Mesothelial cell of epicardium (in vitro differentiated cells): ENCODE measurements at regions not wholly inside any gene's neighbourhood (a gene's known extent, or its start where the extent isn't known, plus 50 kb on each side); places are given as distances from the start of the nearest gene placed in this dataset.

Source experiments
- DNase-seq, 2 experiments: peaks; one replicate each; pipeline ENCODE4 v3.0.0; 2021; ENCODE audit warnings: low spot score in 2 of 2; ENCODE audit not compliant: unreplicated experiment in 2 of 2
- H3K27ac Mint-ChIP-seq: 2 replicates; pipeline ENCODE4 v1.8.0; 2021; ENCODE audit warnings: mixed read lengths
- H3K27me3 Mint-ChIP-seq: 2 replicates; pipeline ENCODE4 v1.8.0; 2021; ENCODE audit warnings: low read depth, mixed read lengths
- H3K36me3 Mint-ChIP-seq: 2 replicates; pipeline ENCODE4 v1.8.0; 2021; ENCODE audit warnings: mixed read lengths
- H3K4me1 Mint-ChIP-seq: 2 replicates; pipeline ENCODE4 v1.8.0; 2021; ENCODE audit warnings: mixed read lengths
- H3K4me3 Mint-ChIP-seq: 2 replicates; pipeline ENCODE4 v1.8.0; 2021; ENCODE audit warnings: mild to moderate bottlenecking, moderate library complexity, mixed read lengths
- H3K9me3 Mint-ChIP-seq: 2 replicates; pipeline ENCODE4 v1.8.0; 2021; ENCODE audit warnings: mixed read lengths
- TF ChIP-seq, protein P1 (sequence below): fragments of 200-600 bp; sonication (generic); IDR thresholded peaks from one replicate; pipeline ENCODE4 v1.5.0; 2021; ENCODE audit warnings: antibody characterized with exemption; ENCODE audit not compliant: unreplicated experiment

DNA sequence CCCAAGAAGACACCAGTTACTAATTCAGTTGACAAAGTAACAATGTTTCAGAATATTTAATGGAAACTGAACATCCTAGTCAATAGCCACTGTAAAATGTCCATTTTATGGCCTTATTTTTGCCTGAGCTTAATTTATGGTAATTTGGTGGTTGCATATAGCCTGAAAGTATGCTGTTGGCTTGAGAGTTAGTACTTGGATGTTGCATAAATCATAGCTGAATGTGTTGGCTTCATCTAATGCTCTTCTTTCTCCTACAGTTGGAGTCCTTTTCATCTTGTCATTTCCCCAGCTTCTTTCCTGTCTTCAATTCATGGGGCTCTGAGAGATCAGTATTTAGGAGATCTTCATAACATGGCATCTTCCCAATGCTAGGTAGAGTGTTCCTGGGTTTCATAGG lies 164.6 kb downstream of the MAT2B start:
- H3K36me3 Mint-ChIP-seq: peaks cover 2% of the 10 kb centered on the region
- peaks cover 11% of the 10 kb centered on the region for H3K9me3 Mint-ChIP-seq
- no peak for DNase-seq
- H3K27me3 Mint-ChIP-seq: no peaks in the 10 kb centered on the region
- no peaks in the 10 kb centered on the region for H3K4me1 Mint-ChIP-seq
- no peak overlapping the region for H3K27ac Mint-ChIP-seq
- TF ChIP-seq, protein P1, sequence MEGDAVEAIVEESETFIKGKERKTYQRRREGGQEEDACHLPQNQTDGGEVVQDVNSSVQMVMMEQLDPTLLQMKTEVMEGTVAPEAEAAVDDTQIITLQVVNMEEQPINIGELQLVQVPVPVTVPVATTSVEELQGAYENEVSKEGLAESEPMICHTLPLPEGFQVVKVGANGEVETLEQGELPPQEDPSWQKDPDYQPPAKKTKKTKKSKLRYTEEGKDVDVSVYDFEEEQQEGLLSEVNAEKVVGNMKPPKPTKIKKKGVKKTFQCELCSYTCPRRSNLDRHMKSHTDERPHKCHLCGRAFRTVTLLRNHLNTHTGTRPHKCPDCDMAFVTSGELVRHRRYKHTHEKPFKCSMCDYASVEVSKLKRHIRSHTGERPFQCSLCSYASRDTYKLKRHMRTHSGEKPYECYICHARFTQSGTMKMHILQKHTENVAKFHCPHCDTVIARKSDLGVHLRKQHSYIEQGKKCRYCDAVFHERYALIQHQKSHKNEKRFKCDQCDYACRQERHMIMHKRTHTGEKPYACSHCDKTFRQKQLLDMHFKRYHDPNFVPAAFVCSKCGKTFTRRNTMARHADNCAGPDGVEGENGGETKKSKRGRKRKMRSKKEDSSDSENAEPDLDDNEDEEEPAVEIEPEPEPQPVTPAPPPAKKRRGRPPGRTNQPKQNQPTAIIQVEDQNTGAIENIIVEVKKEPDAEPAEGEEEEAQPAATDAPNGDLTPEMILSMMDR: no peak
- H3K4me3 Mint-ChIP-seq: no peak overlapping the region

GRCh38 chr5:163677092-163677491 lies 171.7 kb downstream of the MAT2B start:
- DNase-seq: no peak
- H3K4me3 Mint-ChIP-seq: no peak overlapping the region
- no peak overlapping the region for H3K27ac Mint-ChIP-seq
- peaks cover 2% of the 10 kb centered on the region for H3K36me3 Mint-ChIP-seq
- TF ChIP-seq, protein P1: no peak
- H3K4me1 Mint-ChIP-seq: no peaks in the 10 kb centered on the region
- peaks cover 11% of the 10 kb centered on the region for H3K9me3 Mint-ChIP-seq
- no peaks in the 10 kb centered on the region for H3K27me3 Mint-ChIP-seq

- no peak overlapping the region for H3K4me3 Mint-ChIP-seq
Observed at GRCh38 chr5:163682234-163682633, 176.8 kb downstream of the MAT2B start.

GRCh38 chr5:163687414-163687813 lies 182.0 kb downstream of the MAT2B start:
- Mint-ChIP-seq H3K36me3 (no peaks in the 10 kb centered on the region), H3K9me3 (peaks cover 6% of the 10 kb centered on the region), H3K4me3 (no peak overlapping the region), H3K27me3 (no peaks in the 10 kb centered on the region), H3K27ac (no peak overlapping the region), H3K4me1 (peaks cover 11% of the 10 kb centered on the region)
- TF ChIP-seq, protein P1: no peak
- DNase-seq: no peak

More at GRCh38 chr5:163682234-163682633, 176.8 kb downstream of the MAT2B start:
- no peaks in the 10 kb centered on the region for H3K27me3 Mint-ChIP-seq
- H3K4me1 Mint-ChIP-seq: peaks cover 5% of the 10 kb centered on the region
- DNase-seq: no peak
- no peak overlapping the region for H3K27ac Mint-ChIP-seq
- peaks cover 6% of the 10 kb centered on the region for H3K9me3 Mint-ChIP-seq
- no peaks in the 10 kb centered on the region for H3K36me3 Mint-ChIP-seq
- TF ChIP-seq, protein P1: no peak

- Mint-ChIP-seq H3K4me1 (peaks cover 23% of the 10 kb centered on the region), H3K36me3 (no peaks in the 10 kb centered on the region), H3K27me3 (peaks cover 2% of the 10 kb centered on the region), H3K4me3 (no peak overlapping the region), H3K27ac (no peak overlapping the region), H3K9me3 (no peaks in the 10 kb centered on the region)
- TF ChIP-seq, protein P1: no peak
- DNase-seq: no peak
Observed at GRCh38 chr5:163692091-163692490, 186.7 kb downstream of the MAT2B start.

DNA sequence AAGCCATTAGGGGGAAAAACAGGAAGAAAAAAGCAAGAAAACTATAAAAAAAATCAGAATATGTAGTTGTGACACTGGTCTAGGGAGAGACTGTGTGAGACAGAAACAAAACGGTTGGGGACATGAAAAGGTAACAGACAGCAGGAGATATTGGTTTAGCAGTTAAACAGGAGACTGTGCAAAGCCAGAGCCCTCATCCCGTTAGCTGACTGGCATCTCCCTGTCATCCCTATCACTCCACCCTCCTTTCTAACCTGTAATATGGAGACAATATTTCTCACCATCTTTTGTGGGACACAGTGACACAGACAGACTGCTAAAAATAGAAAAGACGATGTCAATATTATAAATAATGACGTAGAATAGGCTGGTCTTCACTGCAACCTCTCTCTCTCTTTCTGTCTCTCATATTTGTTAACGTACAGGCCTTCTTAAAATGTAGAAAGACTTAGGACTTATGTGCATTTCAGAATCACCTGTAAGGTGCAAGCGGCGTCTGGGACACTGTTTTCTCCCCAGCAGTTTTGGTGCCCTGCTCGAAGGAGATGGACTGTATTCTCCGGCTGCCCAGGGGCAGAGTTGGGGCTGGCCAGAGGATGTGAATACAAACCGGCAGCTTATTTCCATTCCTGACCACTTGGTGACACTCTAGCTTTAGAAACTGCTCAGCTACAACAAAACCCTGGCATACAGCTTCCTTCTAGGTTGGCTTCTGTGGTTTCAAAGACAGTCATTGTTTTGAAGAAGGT lies 190.6 kb downstream of the MAT2B start:
- TF ChIP-seq, protein P1: no peak
- peak in 1 of 2 experiments; percentile 41 for DNase-seq

More for the DNA sequence above, 190.6 kb downstream of the MAT2B start:
- Mint-ChIP-seq H3K27ac (no peak overlapping the region), H3K4me1 (peaks cover 24% of the 10 kb centered on the region), H3K36me3 (no peaks in the 10 kb centered on the region), H3K27me3 (peaks cover 2% of the 10 kb centered on the region), H3K9me3 (no peaks in the 10 kb centered on the region), H3K4me3 (no peak overlapping the region)
